ENCODE measurements at regions not wholly inside any gene's neighbourhood (a gene's known extent, or its start where the extent isn't known, plus 50 kb on each side); places are given as distances from the start of the nearest gene placed in this dataset.

GRCh38 chr6:85971238-85971637, 328.6 kb upstream of the SYNCRIP start:
- Histone ChIP-seq H3K36me3 (ENCODE audit: insufficient read depth, low read length) (no peaks in the 10 kb centered on the region), H3K27ac (ENCODE audit: low read depth, low read length) (no peak overlapping the region), H3K4me1 (ENCODE audit: insufficient read depth, low read length) (no peaks in the 10 kb centered on the region), H3K27me3 (ENCODE audit: insufficient read depth, low read length, poor library complexity, severe bottlenecking) (no peaks in the 10 kb centered on the region), H3K4me3 (ENCODE audit: low read length) (no peak overlapping the region), H3K9me3 (ENCODE audit: low read length) (no peaks in the 10 kb centered on the region)
- Mint-ChIP-seq H3K27me3 (no peaks in the 10 kb centered on the region), H3K36me3 (no peaks in the 10 kb centered on the region), H3K4me1 (no peaks in the 10 kb centered on the region), H3K9me3 (peaks cover 0 to 3% (median 0%) of the 10 kb centered on the region in 5 donors), H3K27ac (no peak overlapping the region), H3K4me3 (no peak overlapping the region)
- no peak for DNase-seq
- POLR2A ChIA-PET = no interaction called here
- CTCF ChIA-PET = no interaction called here

DNA sequence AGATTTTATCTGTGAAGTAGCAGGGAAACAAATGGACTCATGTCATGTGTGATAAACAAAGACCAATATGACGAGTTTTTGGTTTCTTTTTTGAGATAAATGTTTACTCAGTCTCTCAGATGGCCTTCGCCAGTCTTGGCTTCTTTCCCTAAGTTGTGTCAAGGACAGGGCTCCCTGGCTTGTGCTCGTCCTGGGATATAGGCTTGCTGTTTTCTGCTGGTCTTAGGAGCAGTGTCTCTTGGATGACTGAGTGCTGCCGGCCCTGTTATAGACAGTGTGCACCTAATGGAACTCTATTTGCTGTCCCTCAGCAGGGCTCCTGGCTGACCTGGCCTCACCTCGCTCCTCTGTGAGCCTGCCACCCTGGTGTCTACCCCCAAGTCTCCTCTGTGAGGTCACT, 324.1 kb upstream of the SYNCRIP start:
- Mint-ChIP-seq H3K4me1 (no peaks in the 10 kb centered on the region), H3K27ac (no peak overlapping the region), H3K9me3 (no peaks in the 10 kb centered on the region), H3K36me3 (no peaks in the 10 kb centered on the region), H3K27me3 (no peaks in the 10 kb centered on the region), H3K4me3 (no peak overlapping the region)
- Histone ChIP-seq H3K4me3 (ENCODE audit: low read length) (no peak overlapping the region), H3K9me3 (ENCODE audit: low read length) (no peaks in the 10 kb centered on the region), H3K27me3 (ENCODE audit: insufficient read depth, low read length, poor library complexity, severe bottlenecking) (no peaks in the 10 kb centered on the region), H3K36me3 (ENCODE audit: insufficient read depth, low read length) (no peaks in the 10 kb centered on the region), H3K27ac (ENCODE audit: low read depth, low read length) (no peak overlapping the region), H3K4me1 (ENCODE audit: insufficient read depth, low read length) (no peaks in the 10 kb centered on the region)
- POLR2A ChIA-PET = no interaction called here
- no peak for DNase-seq
- CTCF ChIA-PET = no interaction called here

DNA sequence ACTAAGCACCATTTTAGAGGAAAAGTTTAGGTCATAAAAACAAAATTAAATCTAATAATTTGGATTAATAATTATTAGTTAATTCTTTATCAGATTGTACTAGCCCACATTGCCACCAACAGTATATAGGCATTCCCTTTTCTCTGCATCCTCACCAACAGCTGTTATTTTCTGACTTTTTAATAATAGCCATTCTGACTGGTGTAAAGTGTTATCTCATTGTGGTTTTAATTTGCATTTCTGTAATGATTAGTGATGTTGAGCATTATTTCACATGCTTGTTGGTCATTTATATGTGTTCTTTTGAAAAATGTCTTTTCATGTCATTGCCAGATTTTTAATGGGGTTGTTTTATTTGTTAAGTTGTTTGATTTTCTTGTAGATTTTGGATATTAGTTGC, 319.1 kb upstream of the SYNCRIP start:
- H3K4me1 ChIP-seq (ENCODE audit: insufficient read depth, low read length) = no peaks in the 10 kb centered on the region
- no peak for DNase-seq
- no peaks in the 10 kb centered on the region for H3K36me3 Mint-ChIP-seq
- H3K27ac Mint-ChIP-seq = no peak overlapping the region
- CTCF ChIA-PET = no interaction called here
- POLR2A ChIA-PET = no interaction called here
- H3K4me1 Mint-ChIP-seq = no peaks in the 10 kb centered on the region
- H3K27ac ChIP-seq (ENCODE audit: low read depth, low read length) = no peak overlapping the region
- H3K27me3 ChIP-seq (ENCODE audit: insufficient read depth, low read length, poor library complexity, severe bottlenecking) = no peaks in the 10 kb centered on the region
- no peak overlapping the region for H3K4me3 ChIP-seq (ENCODE audit: low read length)
- no peak overlapping the region for H3K4me3 Mint-ChIP-seq
- H3K36me3 ChIP-seq (ENCODE audit: insufficient read depth, low read length) = no peaks in the 10 kb centered on the region
- H3K9me3 Mint-ChIP-seq = peaks cover 0 to 5% (median 3%) of the 10 kb centered on the region in 5 donors
- no peaks in the 10 kb centered on the region for H3K27me3 Mint-ChIP-seq
- H3K9me3 ChIP-seq (ENCODE audit: low read length) = no peaks in the 10 kb centered on the region

DNA sequence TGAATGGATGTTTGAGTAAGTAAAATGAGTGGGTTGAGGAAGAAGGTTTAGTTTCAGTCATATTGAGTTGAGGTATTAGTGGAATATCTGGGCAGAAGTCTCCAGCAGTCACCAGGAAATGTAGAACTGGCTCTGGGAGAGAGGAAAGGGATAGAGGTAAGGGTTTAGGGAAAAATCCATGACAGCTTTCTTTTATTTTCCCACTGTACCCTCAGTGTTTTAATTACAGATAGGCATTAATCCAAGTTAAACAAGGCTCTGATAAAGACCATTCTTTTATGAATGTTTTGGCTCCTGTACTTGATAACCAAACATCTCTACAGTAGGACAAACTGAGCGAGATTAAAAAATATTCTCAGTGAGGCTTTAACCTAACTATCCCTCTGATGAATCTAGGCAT, 318.4 kb upstream of the SYNCRIP start:
- Histone ChIP-seq H3K36me3 (ENCODE audit: insufficient read depth, low read length) (no peaks in the 10 kb centered on the region), H3K27me3 (ENCODE audit: insufficient read depth, low read length, poor library complexity, severe bottlenecking) (no peaks in the 10 kb centered on the region), H3K9me3 (ENCODE audit: low read length) (no peaks in the 10 kb centered on the region), H3K27ac (ENCODE audit: low read depth, low read length) (no peak overlapping the region), H3K4me1 (ENCODE audit: insufficient read depth, low read length) (no peaks in the 10 kb centered on the region), H3K4me3 (ENCODE audit: low read length) (no peak overlapping the region)
- H3K9me3 Mint-ChIP-seq = peaks cover 0 to 5% (median 3%) of the 10 kb centered on the region in 5 donors
- no peaks in the 10 kb centered on the region for H3K36me3 Mint-ChIP-seq
- no peaks in the 10 kb centered on the region for H3K27me3 Mint-ChIP-seq
- H3K27ac Mint-ChIP-seq = no peak overlapping the region
- CTCF ChIA-PET = no interaction called here
- POLR2A ChIA-PET = no interaction called here
- no peak overlapping the region for H3K4me3 Mint-ChIP-seq
- DNase-seq = no peak
- no peaks in the 10 kb centered on the region for H3K4me1 Mint-ChIP-seq

DNA sequence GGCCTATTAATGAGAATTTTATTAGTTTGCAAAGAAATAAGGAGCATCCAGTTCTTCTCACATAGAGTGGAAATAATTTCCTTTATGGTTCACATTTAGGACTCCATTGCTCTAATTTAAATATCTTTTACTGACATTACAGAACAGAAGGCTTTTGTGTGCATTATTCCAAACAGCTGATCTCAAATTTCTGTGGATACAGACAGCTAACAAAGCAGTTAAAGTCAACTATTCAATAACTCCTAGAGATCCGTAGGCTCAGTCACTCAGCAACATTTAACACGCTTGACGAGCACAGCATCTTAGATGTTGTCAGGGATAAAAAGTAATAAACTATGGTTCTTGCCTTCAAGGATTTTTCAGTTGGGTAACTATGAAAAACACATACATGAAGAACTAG, 305.8 kb upstream of the SYNCRIP start:
- no peaks in the 10 kb centered on the region for H3K4me1 Mint-ChIP-seq
- peaks cover 4 to 11% (median 6%) of the 10 kb centered on the region in 5 donors for H3K9me3 Mint-ChIP-seq
- no peaks in the 10 kb centered on the region for H3K36me3 ChIP-seq (ENCODE audit: insufficient read depth, low read length)

GRCh38 chr6:85945459-85946185, 302.9 kb upstream of the SYNCRIP start:
- no peaks in the 10 kb centered on the region for H3K27me3 ChIP-seq (ENCODE audit: insufficient read depth, low read length, poor library complexity, severe bottlenecking)
- ChIA-PET CTCF (no interaction called here), POLR2A (interaction anchor here (0.7 kb wide), 1 partner anchor 494 kb away, joined by 16 read pairs; no protein-coding TSS in a partner anchor)
- peaks cover 0 to 4% (median 2%) of the 10 kb centered on the region in 5 donors for H3K9me3 Mint-ChIP-seq
- no peak overlapping the region for H3K4me3 Mint-ChIP-seq
- no peaks in the 10 kb centered on the region for H3K4me1 ChIP-seq (ENCODE audit: insufficient read depth, low read length)
- no peak overlapping the region for H3K27ac ChIP-seq (ENCODE audit: low read depth, low read length)
- no peak for DNase-seq
- no peaks in the 10 kb centered on the region for H3K9me3 ChIP-seq (ENCODE audit: low read length)
- H3K27ac Mint-ChIP-seq = no peak overlapping the region
- H3K27me3 Mint-ChIP-seq = peaks cover 0 to 3% of the 10 kb centered on the region in 2 donors
- no peak overlapping the region for H3K4me3 ChIP-seq (ENCODE audit: low read length)
- H3K36me3 ChIP-seq (ENCODE audit: insufficient read depth, low read length) = no peaks in the 10 kb centered on the region
- H3K36me3 Mint-ChIP-seq = no peaks in the 10 kb centered on the region
- no peaks in the 10 kb centered on the region for H3K4me1 Mint-ChIP-seq

More for the DNA sequence above, 305.8 kb upstream of the SYNCRIP start:
- Histone ChIP-seq H3K9me3 (ENCODE audit: low read length) (no peaks in the 10 kb centered on the region), H3K4me3 (ENCODE audit: low read length) (no peak overlapping the region), H3K27ac (ENCODE audit: low read depth, low read length) (no peak overlapping the region), H3K4me1 (ENCODE audit: insufficient read depth, low read length) (no peaks in the 10 kb centered on the region), H3K27me3 (ENCODE audit: insufficient read depth, low read length, poor library complexity, severe bottlenecking) (no peaks in the 10 kb centered on the region)
- H3K4me3 Mint-ChIP-seq = no peak overlapping the region
- peaks cover 0 to 3% of the 10 kb centered on the region in 2 donors for H3K27me3 Mint-ChIP-seq
- no peaks in the 10 kb centered on the region for H3K36me3 Mint-ChIP-seq
- no peak overlapping the region for H3K27ac Mint-ChIP-seq
- ChIA-PET POLR2A (no interaction called here), CTCF (no interaction called here)
- DNase-seq = no peak

DNA sequence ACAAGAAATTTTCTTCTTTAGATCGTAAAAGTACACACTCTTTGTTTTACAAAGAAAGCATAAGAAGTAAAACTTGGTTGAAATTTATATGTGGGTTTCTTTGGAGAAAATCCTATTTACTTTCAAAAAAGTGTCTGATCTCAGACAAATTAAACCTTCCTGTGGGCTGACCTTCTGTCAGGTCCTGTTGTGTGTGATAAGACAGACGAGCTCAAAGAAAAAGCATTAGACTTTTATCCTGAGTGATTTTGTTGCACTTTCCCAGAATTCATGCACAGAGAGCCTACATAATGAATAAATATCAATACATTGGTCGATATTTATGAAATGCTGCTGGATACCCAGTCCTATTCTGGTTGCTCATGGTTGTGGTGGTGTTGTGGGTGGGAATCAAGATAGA, 302.1 kb upstream of the SYNCRIP start:
- peaks cover 0 to 3% (median 2%) of the 10 kb centered on the region in 5 donors for H3K9me3 Mint-ChIP-seq
- no peak for DNase-seq
- Histone ChIP-seq H3K36me3 (ENCODE audit: insufficient read depth, low read length) (no peaks in the 10 kb centered on the region), H3K4me3 (ENCODE audit: low read length) (no peak overlapping the region), H3K4me1 (ENCODE audit: insufficient read depth, low read length) (no peaks in the 10 kb centered on the region), H3K27ac (ENCODE audit: low read depth, low read length) (no peak overlapping the region), H3K27me3 (ENCODE audit: insufficient read depth, low read length, poor library complexity, severe bottlenecking) (no peaks in the 10 kb centered on the region), H3K9me3 (ENCODE audit: low read length) (no peaks in the 10 kb centered on the region)
- no peaks in the 10 kb centered on the region for H3K36me3 Mint-ChIP-seq
- H3K27ac Mint-ChIP-seq = no peak overlapping the region
- H3K27me3 Mint-ChIP-seq = peaks cover 0 to 3% of the 10 kb centered on the region in 2 donors
- no peaks in the 10 kb centered on the region for H3K4me1 Mint-ChIP-seq
- POLR2A ChIA-PET = no interaction called here
- H3K4me3 Mint-ChIP-seq = no peak overlapping the region
- CTCF ChIA-PET = no interaction called here

GRCh38 chr6:85942844-85943243, 300.2 kb upstream of the SYNCRIP start:
- H3K27me3 Mint-ChIP-seq = peaks cover 0 to 3% of the 10 kb centered on the region in 2 donors
- Histone ChIP-seq H3K36me3 (ENCODE audit: insufficient read depth, low read length) (no peaks in the 10 kb centered on the region), H3K9me3 (ENCODE audit: low read length) (no peaks in the 10 kb centered on the region), H3K27me3 (ENCODE audit: insufficient read depth, low read length, poor library complexity, severe bottlenecking) (no peaks in the 10 kb centered on the region), H3K4me3 (ENCODE audit: low read length) (no peak overlapping the region), H3K4me1 (ENCODE audit: insufficient read depth, low read length) (no peaks in the 10 kb centered on the region), H3K27ac (ENCODE audit: low read depth, low read length) (no peak overlapping the region)
- ChIA-PET POLR2A (no interaction called here), CTCF (no interaction called here)
- DNase-seq = no peak
- H3K36me3 Mint-ChIP-seq = no peaks in the 10 kb centered on the region
- no peak overlapping the region for H3K27ac Mint-ChIP-seq
- H3K4me1 Mint-ChIP-seq = no peaks in the 10 kb centered on the region
- peaks cover 0 to 2% (median 0%) of the 10 kb centered on the region in 5 donors for H3K9me3 Mint-ChIP-seq
- H3K4me3 Mint-ChIP-seq = no peak overlapping the region
